GM10248 (cell line): ENCODE measurements at regions not wholly inside any gene's neighbourhood (a gene's known extent, or its start where the extent isn't known, plus 50 kb on each side); places are given as distances from the start of the nearest gene placed in this dataset.

Experiments used
- CTCF ChIA-PET: fragments of 300-600 bp; sonication (Branson Sonifier 250); formaldehyde crosslinking; extraction: SDS; loops from one replicate; lab custom pipeline; 2021; ENCODE audit warnings: antibody characterized with exemption; lab: Yijun Ruan, JAX
- POLR2A ChIA-PET: fragments of 350-650 bp; sonication (Branson Sonifier 250); formaldehyde crosslinking; extraction: SDS; loops from one replicate; lab custom pipeline; 2020; ENCODE audit warnings: antibody characterized with exemption; lab: Yijun Ruan, JAX
- DNase-seq: peaks from one replicate; pipeline ENCODE4 v3.0.0; 2012; ENCODE audit errors: extremely low spot score
- CTCF ChIP-seq: IDR thresholded peaks from 2 replicates; pipeline ENCODE4 v1.5.1; 2012; ENCODE audit warnings: mild to moderate bottlenecking, low read depth; ENCODE audit errors: extremely low read depth, missing control alignments, control extremely low read depth

- no peak for DNase-seq
- POLR2A ChIA-PET: no interaction called here
- CTCF ChIA-PET: no interaction called here
- no peak for TF ChIP-seq CTCF
Measured at GRCh38 chr4:14560577-14560976, 441.7 kb upstream of the CPEB2 start.

DNA sequence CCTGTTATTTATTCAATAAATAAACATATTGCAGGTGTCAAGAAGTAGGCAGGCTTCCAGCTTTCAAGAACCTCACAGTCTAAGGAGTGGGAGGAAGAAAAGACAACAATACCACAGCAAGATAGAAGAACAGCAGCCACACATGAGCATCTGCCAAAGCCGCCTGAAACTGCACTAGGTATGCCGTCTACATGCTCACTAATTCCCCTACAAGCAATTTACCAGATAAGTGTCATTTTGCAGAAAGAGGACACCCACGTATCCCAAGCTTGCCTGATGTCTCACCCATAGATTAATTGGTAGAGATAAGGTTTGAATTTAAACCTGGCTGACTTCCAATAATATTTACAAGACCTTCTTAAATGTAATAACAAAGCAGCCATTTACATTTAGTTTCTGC, 439.4 kb upstream of the CPEB2 start:
- TF ChIP-seq CTCF: no peak
- no peak for DNase-seq
- CTCF ChIA-PET: no interaction called here
- POLR2A ChIA-PET: no interaction called here

DNA sequence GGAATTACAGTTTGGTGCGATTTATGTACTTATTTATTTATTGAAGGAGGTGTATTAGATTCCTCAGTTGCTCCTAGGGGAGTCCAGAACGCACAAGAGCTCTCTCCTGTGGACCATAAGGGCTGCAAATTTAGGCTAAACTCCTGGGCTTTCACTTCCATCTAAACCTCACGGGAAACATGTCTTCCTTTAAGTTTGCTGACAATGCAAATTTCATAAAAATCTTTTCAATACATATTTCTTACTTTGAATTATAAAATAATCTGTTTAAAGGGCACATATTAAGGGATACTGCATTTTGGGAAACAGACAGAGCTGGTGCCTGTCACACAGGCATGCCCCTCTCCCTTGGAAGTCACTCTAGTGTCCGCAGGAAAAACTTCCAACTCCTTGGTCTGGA, 438.0 kb upstream of the CPEB2 start:
- no peak for DNase-seq
- CTCF ChIA-PET: interaction anchor here (1.0 to 1.4 kb wide), 2 partner anchors 9 to 28 kb away, joined by 3 read pairs; no protein-coding TSS in a partner anchor
- TF ChIP-seq CTCF: no peak
- POLR2A ChIA-PET: no interaction called here

DNA sequence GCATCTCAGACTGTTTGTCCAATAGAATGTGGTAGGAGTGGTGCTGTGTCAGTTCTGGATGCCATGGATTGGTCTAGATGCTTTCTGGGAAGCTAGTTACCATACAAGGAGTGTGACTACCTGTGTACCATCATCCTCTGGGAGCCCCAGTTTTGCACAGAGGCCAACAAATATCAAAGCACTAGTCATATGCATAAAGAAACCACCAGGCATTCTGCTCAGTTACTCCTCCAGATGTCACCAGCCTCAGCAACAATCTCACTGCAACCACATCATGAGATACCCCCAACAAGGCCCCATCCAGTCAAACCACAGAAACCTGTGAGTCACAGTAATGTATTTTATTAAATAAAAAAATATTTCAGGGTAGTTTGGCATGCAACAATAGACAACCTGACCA, 435.8 kb upstream of the CPEB2 start:
- POLR2A ChIA-PET: no interaction called here
- no peak for TF ChIP-seq CTCF
- CTCF ChIA-PET: interaction anchor here (1.3 kb wide), 1 partner anchor 29 kb away, joined by 3 read pairs; no protein-coding TSS in a partner anchor
- DNase-seq: no peak

DNA sequence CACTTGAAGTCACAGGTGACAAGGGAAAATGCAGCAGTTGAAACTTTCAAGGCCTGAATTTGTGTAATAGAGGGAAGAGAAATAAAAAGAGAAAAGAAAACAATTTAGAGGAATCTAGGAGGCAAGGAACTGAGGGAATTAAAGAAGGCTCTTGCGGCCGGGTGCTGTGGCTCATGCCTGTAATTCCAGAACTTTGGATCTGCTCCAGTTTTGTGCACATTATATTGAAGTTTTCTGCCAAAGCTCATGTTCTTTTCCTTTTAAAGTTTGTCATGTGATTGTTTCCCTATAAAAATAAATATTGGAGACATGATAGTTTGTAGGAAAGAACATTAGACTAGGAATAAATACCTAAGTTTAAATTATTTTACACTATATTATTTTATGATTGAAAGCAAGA, 433.9 kb upstream of the CPEB2 start:
- no peak for TF ChIP-seq CTCF
- CTCF ChIA-PET: no interaction called here
- POLR2A ChIA-PET: no interaction called here
- DNase-seq: no peak

- TF ChIP-seq CTCF: no peak
- POLR2A ChIA-PET: no interaction called here
- CTCF ChIA-PET: no interaction called here
- no peak for DNase-seq
Measured at GRCh38 chr4:14575289-14575688, 427.0 kb upstream of the CPEB2 start.

DNA sequence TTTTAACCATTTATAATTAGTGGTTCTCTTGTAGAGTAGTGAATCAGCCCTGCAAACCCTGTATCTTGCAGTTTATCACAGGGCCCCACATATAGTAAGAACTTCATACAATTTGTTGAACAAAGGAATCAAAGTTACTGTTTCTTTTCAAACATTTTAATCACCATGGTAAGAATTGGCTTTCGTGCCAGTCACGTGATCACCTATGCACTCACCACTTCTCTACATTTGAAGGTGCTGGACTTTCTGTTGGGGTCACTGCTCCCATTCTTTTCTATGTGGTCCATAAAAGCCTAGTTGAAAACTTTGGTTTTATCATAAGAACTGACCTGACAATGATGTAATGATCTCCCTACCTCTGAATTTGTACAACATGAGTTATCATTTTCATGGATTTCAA, 426.4 kb upstream of the CPEB2 start:
- CTCF ChIA-PET: no interaction called here
- TF ChIP-seq CTCF: no peak
- no peak for DNase-seq
- POLR2A ChIA-PET: no interaction called here
